Stimulated activated CD4-positive, alpha-beta T cell treated with anti-CD3 and anti-CD28 coated beads, Interleukin-2, amount 100 ng/mL, for 4 hours (primary cell): ENCODE measurements at regions not wholly inside any gene's neighbourhood (a gene's known extent, or its start where the extent isn't known, plus 50 kb on each side); places are given as distances from the start of the nearest gene placed in this dataset.

Source experiments
- DNase-seq: peaks from one replicate; pipeline ENCODE4 v3.0.0-alpha.2; 2020; ENCODE audit warnings: low read depth

- DNase-seq: no peak
These were observed 569.9 kb upstream of the CADM1 start for GRCh38 chr11:116073854-116074837.

- DNase-seq: no peak
These were observed 568.6 kb upstream of the CADM1 start for GRCh38 chr11:116072601-116073410.

- no peak for DNase-seq
These were observed 567.9 kb upstream of the CADM1 start for GRCh38 chr11:116072133-116072532.

- DNase-seq: no peak
These were observed 567.0 kb upstream of the CADM1 start for GRCh38 chr11:116071241-116071640.

- no peak for DNase-seq
These were observed 566.3 kb upstream of the CADM1 start for GRCh38 chr11:116070520-116070919.

GRCh38 chr11:116066777-116067176 is 562.6 kb upstream of the CADM1 start:
- no peak for DNase-seq

- no peak for DNase-seq
These were observed 561.8 kb upstream of the CADM1 start for GRCh38 chr11:116065986-116066385.

GRCh38 chr11:116065191-116065895 is 561.1 kb upstream of the CADM1 start:
- DNase-seq: no peak

- DNase-seq: no peak
These were observed 558.4 kb upstream of the CADM1 start for GRCh38 chr11:116062490-116063171.

- no peak for DNase-seq
These were observed 557.9 kb upstream of the CADM1 start for GRCh38 chr11:116062129-116062489.

GRCh38 chr11:116061322-116061721 is 557.1 kb upstream of the CADM1 start:
- no peak for DNase-seq

- DNase-seq: no peak
These were observed 555.7 kb upstream of the CADM1 start for GRCh38 chr11:116059919-116060318.

- no peak for DNase-seq
These were observed 552.8 kb upstream of the CADM1 start for GRCh38 chr11:116057000-116057399.

GRCh38 chr11:116055064-116055463 is 550.8 kb upstream of the CADM1 start:
- no peak for DNase-seq

GRCh38 chr11:116053548-116053919 is 549.3 kb upstream of the CADM1 start:
- no peak for DNase-seq

- no peak for DNase-seq
These were observed 548.7 kb upstream of the CADM1 start for GRCh38 chr11:116052603-116053547.

- no peak for DNase-seq
These were observed 547.3 kb upstream of the CADM1 start for GRCh38 chr11:116051494-116051893.

GRCh38 chr11:116049383-116049782 is 545.2 kb upstream of the CADM1 start:
- DNase-seq: no peak

- DNase-seq: no peak
These were observed 541.9 kb upstream of the CADM1 start for GRCh38 chr11:116046127-116046526.

GRCh38 chr11:116044941-116045340 is 540.7 kb upstream of the CADM1 start:
- no peak for DNase-seq

GRCh38 chr11:116044520-116044919 is 540.3 kb upstream of the CADM1 start:
- no peak for DNase-seq
